GM23338 (cell line): ENCODE measurements at regions not wholly inside any gene's neighbourhood (a gene's known extent, or its start where the extent isn't known, plus 50 kb on each side); places are given as distances from the start of the nearest gene placed in this dataset.

Source experiments
- CREB1 ChIP-seq: fragments of 250-450 bp; sonication (Bioruptor Pico); IDR thresholded peaks from 2 replicates; pipeline ENCODE4 v1.5.0; 2020; ENCODE audit warnings: low read depth, mild to moderate bottlenecking, moderate library complexity
- EZH2 ChIP-seq: fragments of 200-600 bp; sonication (generic); IDR thresholded peaks from one replicate; pipeline ENCODE4 v1.8.0; 2017; ENCODE audit warnings: antibody characterized with exemption, mild to moderate bottlenecking, low read depth; ENCODE audit not compliant: unreplicated experiment
- EZH2phosphoT487 ChIP-seq: fragments of 200-600 bp; sonication (generic); IDR thresholded peaks from one replicate; pipeline ENCODE4 v1.8.1; 2018; ENCODE audit warnings: antibody characterized with exemption; ENCODE audit not compliant: unreplicated experiment
- JUNB ChIP-seq: IDR thresholded peaks from one replicate; pipeline ENCODE4 v1.6.1; 2016; ENCODE audit warnings: antibody characterized with exemption; ENCODE audit not compliant: unreplicated experiment
- POLR2AphosphoS5 ChIP-seq: IDR thresholded peaks from 2 replicates; pipeline ENCODE4 v1.6.1; 2016; ENCODE audit warnings: antibody characterized with exemption, low read depth
- ZNF331 ChIP-seq: fragments of 250-450 bp; sonication (Bioruptor Pico); IDR thresholded peaks from 2 replicates; pipeline ENCODE4 v1.5.0; 2020; ENCODE audit warnings: low read depth, mild to moderate bottlenecking, moderate library complexity
- TF ChIP-seq, protein P1 (sequence below), 2 experiments: fragments of 200-600 bp in 1 of 2; sonication (generic) in 1 of 2; conservative IDR thresholded peaks; 2 replicates each; pipeline versions ENCODE4 v1.5.1 to v1.6.1; 2016 to 2017; ENCODE audit warnings: antibody characterized with exemption in 2 of 2, low read depth in 2 of 2, mild to moderate bottlenecking in 2 of 2, moderate library complexity in 1 of 2
- TF ChIP-seq, protein P2 (sequence below): IDR thresholded peaks from one replicate; pipeline ENCODE4 v1.6.1; 2018; ENCODE audit warnings: antibody characterized with exemption; ENCODE audit not compliant: unreplicated experiment

DNA sequence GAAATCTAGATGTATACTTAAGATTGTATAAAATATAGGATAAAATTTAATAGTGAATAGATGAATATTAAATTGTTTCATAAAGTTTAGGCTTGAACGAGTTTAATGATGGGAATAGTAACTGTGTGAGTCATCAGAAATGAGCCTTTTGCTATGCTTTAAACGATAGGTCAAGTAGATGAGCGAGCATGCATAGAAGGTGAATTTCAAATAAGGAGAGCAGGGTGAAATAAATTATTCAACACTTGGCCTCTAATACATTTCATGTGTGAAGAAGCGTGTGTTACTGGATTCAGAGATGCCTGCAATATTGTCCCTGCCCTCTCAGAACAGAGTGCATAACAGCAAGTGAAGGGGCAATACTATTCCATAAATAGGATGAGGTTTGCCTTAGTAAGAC is 74.4 kb upstream of the EYA4 start:
- TF ChIP-seq, protein P1, sequence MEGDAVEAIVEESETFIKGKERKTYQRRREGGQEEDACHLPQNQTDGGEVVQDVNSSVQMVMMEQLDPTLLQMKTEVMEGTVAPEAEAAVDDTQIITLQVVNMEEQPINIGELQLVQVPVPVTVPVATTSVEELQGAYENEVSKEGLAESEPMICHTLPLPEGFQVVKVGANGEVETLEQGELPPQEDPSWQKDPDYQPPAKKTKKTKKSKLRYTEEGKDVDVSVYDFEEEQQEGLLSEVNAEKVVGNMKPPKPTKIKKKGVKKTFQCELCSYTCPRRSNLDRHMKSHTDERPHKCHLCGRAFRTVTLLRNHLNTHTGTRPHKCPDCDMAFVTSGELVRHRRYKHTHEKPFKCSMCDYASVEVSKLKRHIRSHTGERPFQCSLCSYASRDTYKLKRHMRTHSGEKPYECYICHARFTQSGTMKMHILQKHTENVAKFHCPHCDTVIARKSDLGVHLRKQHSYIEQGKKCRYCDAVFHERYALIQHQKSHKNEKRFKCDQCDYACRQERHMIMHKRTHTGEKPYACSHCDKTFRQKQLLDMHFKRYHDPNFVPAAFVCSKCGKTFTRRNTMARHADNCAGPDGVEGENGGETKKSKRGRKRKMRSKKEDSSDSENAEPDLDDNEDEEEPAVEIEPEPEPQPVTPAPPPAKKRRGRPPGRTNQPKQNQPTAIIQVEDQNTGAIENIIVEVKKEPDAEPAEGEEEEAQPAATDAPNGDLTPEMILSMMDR (conservative IDR thresholded peaks at IDR 0.05; ENCODE audit: low read depth in 2 of 2), result no peak
- no peak for TF ChIP-seq POLR2AphosphoS5
- no peak for TF ChIP-seq ZNF331 (CRISPR knock-in tag)
- TF ChIP-seq EZH2phosphoT487, result no peak
- no peak for TF ChIP-seq CREB1 (CRISPR knock-in tag)
- TF ChIP-seq EZH2, result no peak
- TF ChIP-seq JUNB, result no peak
- TF ChIP-seq, protein P2, sequence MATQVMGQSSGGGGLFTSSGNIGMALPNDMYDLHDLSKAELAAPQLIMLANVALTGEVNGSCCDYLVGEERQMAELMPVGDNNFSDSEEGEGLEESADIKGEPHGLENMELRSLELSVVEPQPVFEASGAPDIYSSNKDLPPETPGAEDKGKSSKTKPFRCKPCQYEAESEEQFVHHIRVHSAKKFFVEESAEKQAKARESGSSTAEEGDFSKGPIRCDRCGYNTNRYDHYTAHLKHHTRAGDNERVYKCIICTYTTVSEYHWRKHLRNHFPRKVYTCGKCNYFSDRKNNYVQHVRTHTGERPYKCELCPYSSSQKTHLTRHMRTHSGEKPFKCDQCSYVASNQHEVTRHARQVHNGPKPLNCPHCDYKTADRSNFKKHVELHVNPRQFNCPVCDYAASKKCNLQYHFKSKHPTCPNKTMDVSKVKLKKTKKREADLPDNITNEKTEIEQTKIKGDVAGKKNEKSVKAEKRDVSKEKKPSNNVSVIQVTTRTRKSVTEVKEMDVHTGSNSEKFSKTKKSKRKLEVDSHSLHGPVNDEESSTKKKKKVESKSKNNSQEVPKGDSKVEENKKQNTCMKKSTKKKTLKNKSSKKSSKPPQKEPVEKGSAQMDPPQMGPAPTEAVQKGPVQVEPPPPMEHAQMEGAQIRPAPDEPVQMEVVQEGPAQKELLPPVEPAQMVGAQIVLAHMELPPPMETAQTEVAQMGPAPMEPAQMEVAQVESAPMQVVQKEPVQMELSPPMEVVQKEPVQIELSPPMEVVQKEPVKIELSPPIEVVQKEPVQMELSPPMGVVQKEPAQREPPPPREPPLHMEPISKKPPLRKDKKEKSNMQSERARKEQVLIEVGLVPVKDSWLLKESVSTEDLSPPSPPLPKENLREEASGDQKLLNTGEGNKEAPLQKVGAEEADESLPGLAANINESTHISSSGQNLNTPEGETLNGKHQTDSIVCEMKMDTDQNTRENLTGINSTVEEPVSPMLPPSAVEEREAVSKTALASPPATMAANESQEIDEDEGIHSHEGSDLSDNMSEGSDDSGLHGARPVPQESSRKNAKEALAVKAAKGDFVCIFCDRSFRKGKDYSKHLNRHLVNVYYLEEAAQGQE, result no peak
